KMS-11 (cell line): ENCODE measurements at regions not wholly inside any gene's neighbourhood (a gene's known extent, or its start where the extent isn't known, plus 50 kb on each side); places are given as distances from the start of the nearest gene placed in this dataset.

ENCODE experiments used
- H2AFZ ChIP-seq: fragments of 200-600 bp; sonication (generic); 2 replicates; pipeline ENCODE4 v1.6.1; 2016; ENCODE audit warnings: antibody characterized with exemption, mixed run types, low read depth
- H3K27ac ChIP-seq: fragments of 200-600 bp; sonication (generic); 2 replicates; pipeline ENCODE4 v1.6.1; 2016; ENCODE audit warnings: mild to moderate bottlenecking, mixed run types
- H3K27me3 ChIP-seq: fragments of 200-600 bp; sonication (generic); 2 replicates; pipeline ENCODE4 v1.6.1; 2017; ENCODE audit warnings: mild to moderate bottlenecking, low read depth, mixed run types, moderate library complexity; ENCODE audit not compliant: insufficient read depth
- H3K36me3 ChIP-seq: fragments of 200-600 bp; sonication (generic); 2 replicates; pipeline ENCODE4 v1.6.1; 2017; ENCODE audit warnings: mild to moderate bottlenecking, mixed run types; ENCODE audit not compliant: insufficient read depth
- H3K4me1 ChIP-seq: fragments of 200-600 bp; sonication (generic); 2 replicates; pipeline ENCODE4 v1.6.1; 2016; ENCODE audit warnings: mild to moderate bottlenecking, low read depth, mixed run types; ENCODE audit not compliant: poor library complexity, severe bottlenecking
- H3K4me2 ChIP-seq: fragments of 200-600 bp; sonication (generic); 2 replicates; pipeline ENCODE4 v1.7.0; 2016; ENCODE audit warnings: mild to moderate bottlenecking, mixed run types
- H3K4me3 ChIP-seq: fragments of 200-600 bp; sonication (generic); IDR thresholded peaks from 2 replicates; pipeline ENCODE4 v1.6.1; 2017; ENCODE audit warnings: low read depth, low read length, mixed read lengths; ENCODE audit not compliant: insufficient read depth
- H3K79me2 ChIP-seq: fragments of 200-600 bp; sonication (generic); 2 replicates; pipeline ENCODE4 v1.6.1; 2016; ENCODE audit warnings: low read depth, mixed run types; ENCODE audit not compliant: insufficient read depth
- H3K9ac ChIP-seq: fragments of 200-600 bp; sonication (generic); 2 replicates; pipeline ENCODE4 v1.6.1; 2016; ENCODE audit warnings: mild to moderate bottlenecking, mixed run types
- H4K20me1 ChIP-seq: fragments of 200-600 bp; sonication (generic); 2 replicates; pipeline ENCODE4 v1.6.1; 2016; ENCODE audit warnings: mild to moderate bottlenecking, mixed run types; ENCODE audit not compliant: insufficient read depth
- CTCF ChIP-seq: fragments of 200-600 bp; sonication (generic); conservative IDR thresholded peaks from 2 replicates; pipeline ENCODE4 v1.6.1; 2017; ENCODE audit warnings: low read depth, mild to moderate bottlenecking, antibody characterized with exemption, low read length, moderate library complexity, mixed read lengths

DNA sequence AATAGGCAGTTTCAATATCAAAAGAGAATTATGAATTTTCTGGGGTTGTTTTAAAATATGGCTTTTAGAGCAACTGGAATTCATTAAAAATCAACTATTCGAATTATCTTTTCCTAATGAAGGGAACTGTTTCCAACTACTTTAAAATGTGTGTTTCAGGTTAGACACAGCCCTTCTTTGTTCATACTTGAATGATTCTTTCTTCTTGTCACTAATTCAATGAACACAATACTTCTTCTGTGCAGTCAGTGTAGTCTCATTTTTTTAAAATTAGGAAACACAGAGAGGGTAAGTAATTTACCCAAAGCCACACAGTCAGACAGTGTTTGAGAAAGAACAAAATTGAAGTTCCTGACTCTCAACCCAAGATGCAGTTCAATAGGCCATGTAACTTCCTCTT lies 414.0 kb downstream of the CCDC91 start:
- H3K27me3 ChIP-seq = no peaks in the 10 kb centered on the region
- no peaks in the 10 kb centered on the region for H3K79me2 ChIP-seq
- H3K27ac ChIP-seq = no peak overlapping the region
- H4K20me1 ChIP-seq = no peaks in the 10 kb centered on the region
- H3K9ac ChIP-seq = no peak overlapping the region
- no peaks in the 10 kb centered on the region for H3K4me1 ChIP-seq
- no peak overlapping the region for H3K4me2 ChIP-seq
- H3K36me3 ChIP-seq = no peaks in the 10 kb centered on the region
- no peak overlapping the region for H2AFZ ChIP-seq
- H3K4me3 ChIP-seq = no peak overlapping the region
- no peak for TF ChIP-seq CTCF

DNA sequence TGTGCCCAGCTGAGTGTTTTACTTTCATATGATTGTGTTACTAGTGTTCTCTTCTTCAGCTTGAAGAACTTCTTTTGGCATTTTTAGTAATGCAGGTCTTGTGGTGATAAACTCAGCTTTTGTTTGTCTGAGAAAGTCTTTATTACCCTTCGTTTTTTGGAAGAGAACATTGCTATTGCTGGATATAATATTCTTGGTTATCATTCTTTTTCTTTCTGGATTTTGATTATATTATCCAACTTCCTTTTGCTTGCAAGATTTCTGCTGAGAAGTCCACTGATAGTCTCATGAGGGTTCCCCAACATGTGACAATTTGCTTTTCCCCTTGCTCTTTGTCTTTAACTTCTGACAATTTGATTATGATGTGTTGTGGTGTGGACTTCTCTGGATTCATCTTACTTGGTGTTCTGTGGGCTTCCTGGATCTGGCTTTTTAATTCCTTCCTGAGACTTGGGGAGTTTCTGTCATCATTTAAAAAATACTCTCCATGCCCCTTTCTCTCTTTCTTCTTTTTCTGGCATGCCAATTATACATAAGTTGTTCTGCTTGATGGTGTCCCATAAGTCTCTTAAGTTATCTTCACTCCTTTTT lies 416.8 kb downstream of the CCDC91 start:
- H3K4me2 ChIP-seq = no peak overlapping the region

GRCh38 chr12:28610401-28611114 lies 420.3 kb downstream of the CCDC91 start:
- Histone ChIP-seq H3K79me2 (no peaks in the 10 kb centered on the region), H3K4me3 (no peak overlapping the region), H3K4me2 (no peak overlapping the region), H3K27me3 (no peaks in the 10 kb centered on the region), H2AFZ (no peak overlapping the region), H3K9ac (no peak overlapping the region), H3K4me1 (no peaks in the 10 kb centered on the region), H3K27ac (no peak overlapping the region), H4K20me1 (no peaks in the 10 kb centered on the region), H3K36me3 (no peaks in the 10 kb centered on the region)
- TF ChIP-seq CTCF = no peak

More for the DNA sequence above, 416.8 kb downstream of the CCDC91 start:
- no peak overlapping the region for H3K4me3 ChIP-seq
- no peak overlapping the region for H3K9ac ChIP-seq
- no peak overlapping the region for H3K27ac ChIP-seq
- H3K4me1 ChIP-seq = no peaks in the 10 kb centered on the region
- no peak overlapping the region for H2AFZ ChIP-seq
- no peaks in the 10 kb centered on the region for H4K20me1 ChIP-seq
- no peaks in the 10 kb centered on the region for H3K36me3 ChIP-seq
- H3K27me3 ChIP-seq = no peaks in the 10 kb centered on the region
- no peaks in the 10 kb centered on the region for H3K79me2 ChIP-seq
- TF ChIP-seq CTCF = no peak

DNA sequence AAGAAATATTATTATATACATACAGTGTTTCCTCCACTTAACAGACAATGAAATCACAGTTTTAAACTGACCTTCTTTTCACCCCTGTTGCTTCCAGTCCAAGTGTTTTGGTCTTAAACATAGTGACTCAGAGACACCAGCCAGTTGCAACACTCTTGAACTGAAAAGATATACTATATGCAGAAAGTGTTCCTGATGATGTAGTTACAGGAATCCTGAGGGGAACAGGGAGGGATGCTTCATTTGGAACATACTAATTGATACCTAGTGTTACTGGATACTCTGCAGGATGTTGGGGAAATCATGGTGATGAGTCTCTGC lies 420.8 kb downstream of the CCDC91 start:
- H3K4me1 ChIP-seq = no peaks in the 10 kb centered on the region
- no peak for TF ChIP-seq CTCF
- no peak overlapping the region for H3K4me2 ChIP-seq
- H3K27ac ChIP-seq = no peak overlapping the region
- no peaks in the 10 kb centered on the region for H3K79me2 ChIP-seq
- H4K20me1 ChIP-seq = no peaks in the 10 kb centered on the region
- no peak overlapping the region for H2AFZ ChIP-seq
- no peaks in the 10 kb centered on the region for H3K36me3 ChIP-seq
- no peak overlapping the region for H3K4me3 ChIP-seq
- no peaks in the 10 kb centered on the region for H3K27me3 ChIP-seq
- no peak overlapping the region for H3K9ac ChIP-seq
